Ishikawa (cell line): ENCODE measurements at regions not wholly inside any gene's neighbourhood (a gene's known extent, or its start where the extent isn't known, plus 50 kb on each side); places are given as distances from the start of the nearest gene placed in this dataset.

Source experiments
- CEBPB ChIP-seq: IDR thresholded peaks from 2 replicates; pipeline ENCODE4 v1.6.1; 2012
- CREB1 ChIP-seq: IDR thresholded peaks from 2 replicates; pipeline ENCODE4 v1.6.1; 2012; ENCODE audit warnings: low read depth
- EGR1 ChIP-seq: IDR thresholded peaks from 2 replicates; pipeline ENCODE4 v1.6.1; 2012
- EP300 ChIP-seq: IDR thresholded peaks from 2 replicates; pipeline ENCODE4 v1.6.1; 2012; ENCODE audit warnings: borderline replicate concordance
- FOXM1 ChIP-seq: IDR thresholded peaks from 2 replicates; pipeline ENCODE4 v1.6.1; 2012; ENCODE audit warnings: low read depth, borderline replicate concordance
- MAX ChIP-seq: IDR thresholded peaks from 2 replicates; pipeline ENCODE4 v1.6.1; 2012
- NFIC ChIP-seq: IDR thresholded peaks from 2 replicates; pipeline ENCODE4 v1.6.1; 2012
- RAD21 ChIP-seq: IDR thresholded peaks from 2 replicates; pipeline ENCODE4 v1.6.1; 2012; ENCODE audit warnings: low read depth
- REST ChIP-seq: IDR thresholded peaks from 2 replicates; pipeline ENCODE4 v1.6.1; 2012; ENCODE audit warnings: low read depth, mild to moderate bottlenecking
- TAF1 ChIP-seq: IDR thresholded peaks from 2 replicates; pipeline ENCODE4 v1.6.1; 2012; ENCODE audit warnings: low read depth, mild to moderate bottlenecking
- TCF12 ChIP-seq: IDR thresholded peaks from 2 replicates; pipeline ENCODE4 v1.6.1; 2012; ENCODE audit warnings: low read depth
- TEAD4 ChIP-seq: IDR thresholded peaks from 2 replicates; pipeline ENCODE4 v1.6.1; 2012
- USF1 ChIP-seq: IDR thresholded peaks from 2 replicates; pipeline ENCODE4 v1.6.1; 2012
- YY1 ChIP-seq: IDR thresholded peaks from 2 replicates; pipeline ENCODE4 v1.6.1; 2012; ENCODE audit warnings: low read depth
- ZBTB7A ChIP-seq: IDR thresholded peaks from 2 replicates; pipeline ENCODE4 v1.6.1; 2012; ENCODE audit warnings: low read depth

GRCh38 chr9:28439688-28440087 is 866.4 kb upstream of the C9orf72 start:
- TF ChIP-seq TEAD4 (no peak), MAX (no peak), TCF12 (no peak), USF1 (no peak), NFIC (no peak), REST (no peak), YY1 (no peak), EP300 (no peak), ZBTB7A (no peak), CREB1 (no peak), FOXM1 (no peak), EGR1 (no peak), RAD21 (no peak), CEBPB (no peak), TAF1 (no peak)

- TF ChIP-seq CEBPB (no peak), ZBTB7A (no peak), CREB1 (no peak), TCF12 (no peak), TAF1 (no peak), MAX (no peak), TEAD4 (no peak), REST (no peak), NFIC (no peak), EP300 (no peak), YY1 (no peak), RAD21 (no peak), USF1 (no peak), FOXM1 (no peak), EGR1 (no peak)
These were observed 870.2 kb upstream of the C9orf72 start for GRCh38 chr9:28443461-28443860.

- TF ChIP-seq RAD21, result no peak
- no peak for TF ChIP-seq FOXM1
- no peak for TF ChIP-seq EP300
- no peak for TF ChIP-seq TAF1
- TF ChIP-seq TCF12, result no peak
- no peak for TF ChIP-seq TEAD4
- no peak for TF ChIP-seq YY1
- TF ChIP-seq ZBTB7A, result no peak
- TF ChIP-seq CEBPB, result no peak
- TF ChIP-seq EGR1, result no peak
- TF ChIP-seq NFIC, result no peak
- no peak for TF ChIP-seq MAX
- TF ChIP-seq CREB1, result no peak
These were observed 871.4 kb upstream of the C9orf72 start for GRCh38 chr9:28444637-28445036.

GRCh38 chr9:28445211-28445610 is 871.9 kb upstream of the C9orf72 start:
- TF ChIP-seq FOXM1 (no peak), NFIC (no peak), REST (no peak), CEBPB (no peak), YY1 (no peak), TCF12 (no peak), CREB1 (no peak), EP300 (no peak), TAF1 (no peak), MAX (no peak), ZBTB7A (no peak), TEAD4 (no peak)
